Thoracic aorta (tissue), 2 donors: ENCODE measurements at regions not wholly inside any gene's neighbourhood (a gene's known extent, or its start where the extent isn't known, plus 50 kb on each side); places are given as distances from the start of the nearest gene placed in this dataset.

ENCODE experiments used
- ATAC-seq: fragments of 150-250 bp; one replicate; pipeline ENCODE4 v1.8.0; 2017; ENCODE audit warnings: low read depth; ENCODE audit not compliant: insufficient number of reproducible peaks, low FRiP score
- DNase-seq: peaks from one replicate; pipeline ENCODE4 v3.0.0-alpha.2; 2020; ENCODE audit warnings: low spot score
- H3K27ac ChIP-seq, 2 donors: fragments of 200-600 bp; sonication (generic); 1 replicate in 1 of 2; 2 replicates in 1 of 2; pipeline ENCODE4 v1.5.1; 2016; ENCODE audit warnings: mild to moderate bottlenecking in 2 of 2, moderate library complexity in 2 of 2
- H3K27me3 ChIP-seq: fragments of 200-600 bp; sonication (generic); replicated peaks from 2 replicates; pipeline ENCODE4 v1.6.0; 2016; ENCODE audit warnings: mild to moderate bottlenecking; ENCODE audit not compliant: insufficient read depth
- H3K36me3 ChIP-seq: fragments of 200-600 bp; sonication (generic); one replicate; pipeline ENCODE4 v1.5.1; 2016
- H3K4me1 ChIP-seq, 2 donors: fragments of 200-600 bp; sonication (generic); 1 replicate in 1 of 2; 2 replicates in 1 of 2; pipeline versions ENCODE4 v1.5.1 to v1.6.0; 2016; ENCODE audit warnings: low read depth in 2 of 2, mild to moderate bottlenecking in 1 of 2; ENCODE audit not compliant: control insufficient read depth in 1 of 2
- H3K4me3 ChIP-seq: fragments of 200-600 bp; sonication (generic); 2 replicates; pipeline ENCODE4 v1.5.1; 2016; ENCODE audit warnings: mild to moderate bottlenecking
- H3K9me3 ChIP-seq: fragments of 200-600 bp; sonication (generic); 2 replicates; pipeline ENCODE4 v1.5.1; 2016
- TF ChIP-seq, protein P1 (sequence below): fragments of 200-600 bp; sonication (generic); IDR thresholded peaks from one replicate; pipeline ENCODE4 v1.5.1; 2019; ENCODE audit warnings: antibody characterized with exemption

DNA sequence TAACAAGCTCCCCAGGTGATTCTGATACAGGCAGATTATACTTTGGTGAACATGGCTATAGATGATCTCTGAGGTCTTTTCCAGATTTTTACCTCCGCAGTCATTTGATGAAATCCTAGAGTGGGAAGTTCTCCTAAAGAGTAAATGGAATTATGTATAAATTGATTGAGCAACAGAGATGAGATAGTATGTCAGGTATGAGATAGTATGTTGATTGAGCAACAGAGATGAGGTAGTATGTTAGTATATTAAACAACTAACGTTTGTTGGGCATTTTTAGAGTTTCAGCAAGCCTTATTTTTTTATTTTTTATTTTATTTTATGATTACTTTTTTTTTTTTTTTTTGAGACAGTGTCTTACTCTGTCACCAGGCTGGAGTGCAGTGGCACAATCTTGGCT, 265.0 kb upstream of the SOX2 start:
- Histone ChIP-seq H3K27ac (no peak overlapping the region), H3K27me3 (no peaks in the 10 kb centered on the region), H3K4me3 (no peak overlapping the region), H3K4me1 (no peaks in the 10 kb centered on the region), H3K36me3 (no peaks in the 10 kb centered on the region), H3K9me3 (no peaks in the 10 kb centered on the region)
- no peak for ATAC-seq
- no peak for DNase-seq
- TF ChIP-seq, protein P1, sequence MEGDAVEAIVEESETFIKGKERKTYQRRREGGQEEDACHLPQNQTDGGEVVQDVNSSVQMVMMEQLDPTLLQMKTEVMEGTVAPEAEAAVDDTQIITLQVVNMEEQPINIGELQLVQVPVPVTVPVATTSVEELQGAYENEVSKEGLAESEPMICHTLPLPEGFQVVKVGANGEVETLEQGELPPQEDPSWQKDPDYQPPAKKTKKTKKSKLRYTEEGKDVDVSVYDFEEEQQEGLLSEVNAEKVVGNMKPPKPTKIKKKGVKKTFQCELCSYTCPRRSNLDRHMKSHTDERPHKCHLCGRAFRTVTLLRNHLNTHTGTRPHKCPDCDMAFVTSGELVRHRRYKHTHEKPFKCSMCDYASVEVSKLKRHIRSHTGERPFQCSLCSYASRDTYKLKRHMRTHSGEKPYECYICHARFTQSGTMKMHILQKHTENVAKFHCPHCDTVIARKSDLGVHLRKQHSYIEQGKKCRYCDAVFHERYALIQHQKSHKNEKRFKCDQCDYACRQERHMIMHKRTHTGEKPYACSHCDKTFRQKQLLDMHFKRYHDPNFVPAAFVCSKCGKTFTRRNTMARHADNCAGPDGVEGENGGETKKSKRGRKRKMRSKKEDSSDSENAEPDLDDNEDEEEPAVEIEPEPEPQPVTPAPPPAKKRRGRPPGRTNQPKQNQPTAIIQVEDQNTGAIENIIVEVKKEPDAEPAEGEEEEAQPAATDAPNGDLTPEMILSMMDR = no peak

- TF ChIP-seq, protein P1 = no peak
- no peak for ATAC-seq
- DNase-seq = no peak
- H3K27ac ChIP-seq = no peak overlapping the region
- no peak overlapping the region for H3K4me3 ChIP-seq
- no peaks in the 10 kb centered on the region for H3K27me3 ChIP-seq
- H3K9me3 ChIP-seq = no peaks in the 10 kb centered on the region
- no peaks in the 10 kb centered on the region for H3K36me3 ChIP-seq
- H3K4me1 ChIP-seq = no peaks in the 10 kb centered on the region
Measured at GRCh38 chr3:181442066-181442465, 269.7 kb upstream of the SOX2 start.

DNA sequence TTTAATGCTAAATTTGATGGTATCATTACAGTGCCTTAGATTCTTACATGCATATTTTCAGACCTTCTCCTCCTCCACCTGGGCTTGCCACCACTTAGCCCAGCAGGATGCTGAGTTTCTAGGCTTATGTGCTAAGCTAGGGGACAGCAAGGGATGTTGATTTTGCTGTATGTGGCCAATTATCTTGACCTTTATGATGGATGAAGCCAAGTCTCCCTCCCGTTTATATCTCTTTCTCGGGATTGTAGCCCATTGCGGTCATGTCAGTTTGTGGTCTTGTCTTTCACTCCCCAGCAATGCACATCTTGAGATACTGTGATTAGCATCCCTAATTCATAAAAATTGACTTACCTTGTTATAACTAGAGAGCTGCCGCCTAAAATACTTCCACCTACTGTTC, 278.7 kb upstream of the SOX2 start:
- H3K36me3 ChIP-seq = no peaks in the 10 kb centered on the region
- no peaks in the 10 kb centered on the region for H3K27me3 ChIP-seq
- no peaks in the 10 kb centered on the region for H3K9me3 ChIP-seq
- no peaks in the 10 kb centered on the region for H3K4me1 ChIP-seq
- no peak overlapping the region for H3K27ac ChIP-seq
- DNase-seq = no peak
- no peak overlapping the region for H3K4me3 ChIP-seq
- no peak for ATAC-seq
- TF ChIP-seq, protein P1 = no peak

DNA sequence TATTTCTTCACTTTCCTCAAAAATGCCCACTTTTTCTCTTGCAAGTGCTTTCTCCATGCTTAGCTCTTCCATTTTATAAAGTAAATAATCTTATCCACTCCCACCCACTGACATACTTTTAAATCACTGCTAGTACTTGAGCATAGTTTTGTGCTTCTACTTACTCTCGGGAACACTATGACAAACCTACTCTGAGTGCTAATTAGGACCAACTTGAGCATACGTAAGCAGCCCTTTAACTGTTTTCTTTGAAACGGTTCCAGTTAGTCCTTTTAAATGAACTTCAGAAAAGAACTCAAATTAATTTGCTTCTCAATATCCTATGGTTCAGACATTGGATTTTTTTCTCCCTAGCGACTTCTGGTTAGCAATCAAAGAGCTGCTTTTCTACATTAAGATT, 280.0 kb upstream of the SOX2 start:
- TF ChIP-seq, protein P1 = no peak
- no peak overlapping the region for H3K4me3 ChIP-seq
- H3K9me3 ChIP-seq = no peaks in the 10 kb centered on the region
- no peak overlapping the region for H3K27ac ChIP-seq
- no peaks in the 10 kb centered on the region for H3K27me3 ChIP-seq
- ATAC-seq (no peak), DNase-seq (no peak)
- no peaks in the 10 kb centered on the region for H3K4me1 ChIP-seq
- H3K36me3 ChIP-seq = no peaks in the 10 kb centered on the region

DNA sequence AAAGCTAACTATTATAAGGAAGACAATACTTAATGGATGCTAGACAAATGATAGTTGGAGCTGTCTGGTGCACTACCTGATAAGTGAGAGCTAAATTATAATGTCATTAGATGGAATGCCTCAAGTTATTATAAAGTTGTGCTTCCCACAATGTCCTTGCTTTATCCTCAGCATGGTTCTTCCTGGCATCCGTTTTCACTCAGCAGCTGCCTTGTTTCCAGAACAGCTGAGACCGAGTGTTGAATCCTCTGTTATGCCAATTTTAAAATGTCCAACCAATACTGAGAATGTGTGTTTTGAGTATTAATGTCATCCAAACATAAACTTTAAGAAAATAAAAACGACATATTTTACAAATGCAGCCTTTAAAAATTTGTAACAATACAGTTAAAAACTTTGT, 286.7 kb upstream of the SOX2 start:
- DNase-seq (no peak), ATAC-seq (no peak)
- H3K4me1 ChIP-seq = no peaks in the 10 kb centered on the region
- H3K27ac ChIP-seq = no peak overlapping the region
- no peaks in the 10 kb centered on the region for H3K36me3 ChIP-seq
- no peak overlapping the region for H3K4me3 ChIP-seq
- H3K9me3 ChIP-seq = no peaks in the 10 kb centered on the region
- no peaks in the 10 kb centered on the region for H3K27me3 ChIP-seq
- TF ChIP-seq, protein P1 = no peak
